NCI-H2171 (cell line): ENCODE measurements at regions not wholly inside any gene's neighbourhood (a gene's known extent, or its start where the extent isn't known, plus 50 kb on each side); places are given as distances from the start of the nearest gene placed in this dataset.

ENCODE experiments used
- DNase-seq: peaks from one replicate; lab custom pipeline; 2025; lab: John Stamatoyannopoulos, UW

GRCh38 chrX:93598076-93598475 is 75.3 kb downstream of the NAP1L3 start:
- DNase-seq: no peak

GRCh38 chrX:93594780-93595179 is 78.6 kb downstream of the NAP1L3 start:
- DNase-seq: no peak

- no peak for DNase-seq
These were observed 79.4 kb downstream of the NAP1L3 start for GRCh38 chrX:93593966-93594365.

- DNase-seq: no peak
These were observed 82.0 kb downstream of the NAP1L3 start for GRCh38 chrX:93591398-93591797.

GRCh38 chrX:93585661-93586060 is 87.7 kb downstream of the NAP1L3 start:
- DNase-seq: no peak

DNA sequence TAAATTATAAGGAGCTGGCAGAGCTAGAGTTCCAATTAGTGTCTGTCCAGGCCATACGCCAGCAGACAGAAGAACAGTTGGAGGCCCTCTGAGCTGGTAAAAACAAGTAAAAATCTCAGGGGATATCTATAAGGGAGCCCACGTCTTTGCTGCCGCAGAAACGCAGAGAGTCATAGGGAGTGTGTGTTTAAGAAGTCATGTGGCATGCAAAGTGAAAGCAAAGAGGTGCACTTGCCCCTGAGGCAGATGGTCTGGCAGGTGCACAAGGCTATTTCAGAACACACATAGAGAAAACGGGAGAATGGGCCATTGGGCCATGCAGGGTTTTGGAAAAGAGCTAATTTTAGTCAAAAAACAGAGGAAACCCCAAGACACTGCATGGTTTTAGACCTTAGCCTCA is 92.7 kb downstream of the NAP1L3 start:
- DNase-seq: peak; percentile 10

- no peak for DNase-seq
These were observed 134.8 kb downstream of the NAP1L3 start for GRCh38 chrX:93538575-93538974.

- no peak for DNase-seq
These were observed 144.5 kb downstream of the NAP1L3 start for GRCh38 chrX:93528917-93529316.
